GM13977 (cell line): ENCODE measurements at regions not wholly inside any gene's neighbourhood (a gene's known extent, or its start where the extent isn't known, plus 50 kb on each side); places are given as distances from the start of the nearest gene placed in this dataset.

Source experiments
- DNase-seq: peaks from one replicate; pipeline ENCODE4 v3.0.0; 2012; ENCODE audit warnings: low spot score
- CTCF ChIP-seq: IDR thresholded peaks from 2 replicates; pipeline ENCODE4 v1.5.1; 2012; ENCODE audit warnings: mild to moderate bottlenecking, control low read depth; ENCODE audit not compliant: insufficient read depth; ENCODE audit errors: extremely low read depth, missing control alignments
- in situ Hi-C: fragments of 300-500 bp; cut with MboI; formaldehyde crosslinking; loops from one replicate; pipeline ENCODE4 v1.12.0; 2022; ENCODE audit warnings: low sequenced_read_pairs, low pct_unique_long_range_greater_than_20kb, mixed read lengths, inconsistent platforms; ENCODE audit not compliant: unreplicated experiment

GRCh38 chr7:45495618-45496017 is 78.5 kb upstream of the ADCY1 start:
- in situ Hi-C loops, result no loop called here
- no peak for TF ChIP-seq CTCF
- no peak for DNase-seq

GRCh38 chr7:45500257-45500656 is 73.9 kb upstream of the ADCY1 start:
- no peak for TF ChIP-seq CTCF
- in situ Hi-C loops, result no loop called here
- no peak for DNase-seq

GRCh38 chr7:45501791-45502190 is 72.4 kb upstream of the ADCY1 start:
- no peak for DNase-seq
- in situ Hi-C loops, result no loop called here
- no peak for TF ChIP-seq CTCF

GRCh38 chr7:45506059-45506458 is 68.1 kb upstream of the ADCY1 start:
- no peak for DNase-seq
- no peak for TF ChIP-seq CTCF
- in situ Hi-C loops, result no loop called here

- DNase-seq, result no peak
- in situ Hi-C loops, result no loop called here
- no peak for TF ChIP-seq CTCF
These were observed 64.9 kb upstream of the ADCY1 start for GRCh38 chr7:45509222-45509621.

GRCh38 chr7:45511721-45512597 is 62.2 kb upstream of the ADCY1 start:
- in situ Hi-C loops, result no loop called here
- no peak for TF ChIP-seq CTCF
- no peak for DNase-seq

- in situ Hi-C loops, result no loop called here
- TF ChIP-seq CTCF, result no peak
- DNase-seq, result no peak
These were observed 59.2 kb upstream of the ADCY1 start for GRCh38 chr7:45514944-45515343.
